GM23338 (cell line): ENCODE measurements at regions not wholly inside any gene's neighbourhood (a gene's known extent, or its start where the extent isn't known, plus 50 kb on each side); places are given as distances from the start of the nearest gene placed in this dataset.

Experiments
- ATAC-seq: fragments of 200-7000 bp; cut with Tn5 transposase; 3 replicates; pipeline ENCODE4 v1.9.1; 2020
- DNase-seq: peaks from one replicate; pipeline ENCODE4 v3.0.0-alpha.2; 2015; ENCODE audit warnings: low spot score
- H2AFZ ChIP-seq: fragments of 200-600 bp; sonication (generic); 2 replicates; pipeline ENCODE4 v1.8.0; 2016; ENCODE audit warnings: antibody characterized with exemption, mild to moderate bottlenecking, moderate library complexity
- H3F3A ChIP-seq: fragments of 200-600 bp; sonication (generic); replicated peaks from 2 replicates; pipeline ENCODE4 v1.8.0; 2017; ENCODE audit warnings: antibody characterized with exemption, mixed run types, low read depth
- H3K27ac ChIP-seq: fragments of 200-600 bp; sonication (generic); 2 replicates; pipeline ENCODE4 v1.6.1; 2016; ENCODE audit warnings: low read depth
- H3K27me3 ChIP-seq: fragments of 200-600 bp; sonication (generic); 2 replicates; pipeline ENCODE4 v1.8.0; 2016; ENCODE audit warnings: mild to moderate bottlenecking, mixed run types, moderate library complexity; ENCODE audit not compliant: insufficient read depth
- H3K36me3 ChIP-seq: fragments of 200-600 bp; sonication (generic); 2 replicates; pipeline ENCODE4 v1.8.0; 2016; ENCODE audit warnings: mild to moderate bottlenecking; ENCODE audit not compliant: insufficient read depth
- H3K4me1 ChIP-seq: fragments of 200-600 bp; sonication (generic); 2 replicates; pipeline ENCODE4 v1.8.0; 2016; ENCODE audit warnings: mild to moderate bottlenecking, moderate library complexity; ENCODE audit not compliant: insufficient read depth
- H3K4me2 ChIP-seq: fragments of 200-600 bp; sonication (generic); 2 replicates; pipeline ENCODE4 v1.7.1; 2017; ENCODE audit warnings: mixed run types
- H3K4me3 ChIP-seq: fragments of 200-600 bp; sonication (generic); 2 replicates; pipeline ENCODE4 v1.6.1; 2016; ENCODE audit warnings: mixed run types
- H3K79me2 ChIP-seq: fragments of 200-600 bp; sonication (generic); replicated peaks from 2 replicates; pipeline ENCODE4 v1.8.0; 2017; ENCODE audit warnings: mild to moderate bottlenecking; ENCODE audit not compliant: insufficient read depth
- H3K9me2 ChIP-seq: fragments of 200-600 bp; sonication (generic); 2 replicates; pipeline ENCODE4 v1.8.0; 2017; ENCODE audit not compliant: insufficient read depth
- H4K20me1 ChIP-seq: fragments of 200-600 bp; sonication (generic); replicated peaks from 2 replicates; pipeline ENCODE4 v1.8.0; 2017; ENCODE audit warnings: mild to moderate bottlenecking; ENCODE audit not compliant: insufficient read depth
- H3K27ac Mint-ChIP-seq: 2 replicates; pipeline ENCODE4 v1.8.0; 2020; ENCODE audit warnings: inconsistent platforms, mild to moderate bottlenecking, moderate library complexity, mixed read lengths
- H3K27me3 Mint-ChIP-seq: 3 replicates; pipeline ENCODE4 v1.8.0; 2022; ENCODE audit warnings: low read depth, mild to moderate bottlenecking, moderate library complexity, mixed read lengths, inconsistent platforms; ENCODE audit not compliant: insufficient read depth, poor library complexity
- H3K36me3 Mint-ChIP-seq: 3 replicates; pipeline ENCODE4 v1.8.0; 2021; ENCODE audit warnings: low read depth, mild to moderate bottlenecking, inconsistent platforms, moderate library complexity, mixed read lengths
- H3K4me1 Mint-ChIP-seq: 3 replicates; pipeline ENCODE4 v1.8.0; 2020; ENCODE audit warnings: mild to moderate bottlenecking, inconsistent platforms, mixed read lengths
- H3K4me3 Mint-ChIP-seq: 3 replicates; pipeline ENCODE4 v1.8.0; 2021; ENCODE audit warnings: moderate library complexity, mild to moderate bottlenecking, inconsistent platforms, mixed read lengths
- H3K9me3 Mint-ChIP-seq: 3 replicates; pipeline ENCODE4 v1.8.0; 2020; ENCODE audit warnings: moderate library complexity, mild to moderate bottlenecking, inconsistent platforms, mixed read lengths
- CREB1 ChIP-seq: fragments of 250-450 bp; sonication (Bioruptor Pico); IDR thresholded peaks from 2 replicates; pipeline ENCODE4 v1.5.0; 2020; ENCODE audit warnings: low read depth, mild to moderate bottlenecking, moderate library complexity
- CTCF ChIP-seq, 2 experiments: fragments of 200-600 bp in 1 of 2; sonication (generic) in 1 of 2; conservative IDR thresholded peaks; 2 replicates each; pipeline versions ENCODE4 v1.5.1 to v1.6.1; 2016 to 2017; ENCODE audit warnings: antibody characterized with exemption in 2 of 2, low read depth in 2 of 2, mild to moderate bottlenecking in 2 of 2, moderate library complexity in 1 of 2
- ETS1 ChIP-seq: IDR thresholded peaks from 2 replicates; pipeline ENCODE4 v1.6.1; 2016; ENCODE audit warnings: antibody characterized with exemption
- EZH2 ChIP-seq: fragments of 200-600 bp; sonication (generic); IDR thresholded peaks from one replicate; pipeline ENCODE4 v1.8.0; 2017; ENCODE audit warnings: antibody characterized with exemption, mild to moderate bottlenecking, low read depth; ENCODE audit not compliant: unreplicated experiment
- EZH2phosphoT487 ChIP-seq: fragments of 200-600 bp; sonication (generic); IDR thresholded peaks from one replicate; pipeline ENCODE4 v1.8.1; 2018; ENCODE audit warnings: antibody characterized with exemption; ENCODE audit not compliant: unreplicated experiment
- JUNB ChIP-seq: IDR thresholded peaks from one replicate; pipeline ENCODE4 v1.6.1; 2016; ENCODE audit warnings: antibody characterized with exemption; ENCODE audit not compliant: unreplicated experiment
- NANOG ChIP-seq: IDR thresholded peaks from 2 replicates; pipeline ENCODE4 v1.6.1; 2016; ENCODE audit warnings: antibody characterized with exemption, borderline replicate concordance
- POLR2AphosphoS5 ChIP-seq: IDR thresholded peaks from 2 replicates; pipeline ENCODE4 v1.6.1; 2016; ENCODE audit warnings: antibody characterized with exemption, low read depth
- REST ChIP-seq: IDR thresholded peaks from one replicate; pipeline ENCODE4 v1.6.1; 2018; ENCODE audit warnings: antibody characterized with exemption; ENCODE audit not compliant: unreplicated experiment
- STAT1 ChIP-seq: IDR thresholded peaks from one replicate; pipeline ENCODE4 v1.6.1; 2016; ENCODE audit warnings: antibody characterized with exemption; ENCODE audit not compliant: unreplicated experiment
- ZNF114 ChIP-seq: fragments of 250-450 bp; sonication (Bioruptor Pico); IDR thresholded peaks from 2 replicates; pipeline ENCODE4 v1.5.0; 2020; ENCODE audit warnings: mild to moderate bottlenecking, moderate library complexity
- ZNF331 ChIP-seq: fragments of 250-450 bp; sonication (Bioruptor Pico); IDR thresholded peaks from 2 replicates; pipeline ENCODE4 v1.5.0; 2020; ENCODE audit warnings: low read depth, mild to moderate bottlenecking, moderate library complexity
- ZNF462 ChIP-seq: fragments of 250-450 bp; sonication (Bioruptor Pico); IDR thresholded peaks from 2 replicates; pipeline ENCODE4 v1.5.0; 2020; ENCODE audit warnings: mild to moderate bottlenecking, moderate library complexity

- no peaks in the 10 kb centered on the region for H3K36me3 Mint-ChIP-seq
- TF ChIP-seq ZNF331 (no peak), JUNB (no peak), CTCF (conservative IDR thresholded peaks at IDR 0.05; ENCODE audit: low read depth in 2 of 2) (no peak), ETS1 (no peak), ZNF114 (CRISPR knock-in tag) (no peak), NANOG (no peak), REST (no peak), EZH2phosphoT487 (no peak), CREB1 (CRISPR knock-in tag) (no peak), EZH2 (no peak), STAT1 (no peak), POLR2AphosphoS5 (no peak), ZNF462 (no peak)
- H3K9me2 ChIP-seq: no peaks in the 10 kb centered on the region
- no peaks in the 10 kb centered on the region for H3K4me1 Mint-ChIP-seq
- no peaks in the 10 kb centered on the region for H3K27me3 ChIP-seq
- H3K27me3 Mint-ChIP-seq: no peaks in the 10 kb centered on the region
- no peaks in the 10 kb centered on the region for H3K9me3 Mint-ChIP-seq
- H3K36me3 ChIP-seq: no peaks in the 10 kb centered on the region
- no peak overlapping the region for H3K27ac Mint-ChIP-seq
- no peak overlapping the region for H3K4me2 ChIP-seq
- H4K20me1 ChIP-seq: no peaks in the 10 kb centered on the region
- no peak overlapping the region for H3K27ac ChIP-seq
- no peaks in the 10 kb centered on the region for H3K79me2 ChIP-seq
- H3K4me3 ChIP-seq: no peak overlapping the region
- no peak overlapping the region for H2AFZ ChIP-seq
- ATAC-seq (no peak), DNase-seq (no peak)
- H3K4me1 ChIP-seq: no peaks in the 10 kb centered on the region
- H3K4me3 Mint-ChIP-seq: no peak overlapping the region
- no peaks in the 10 kb centered on the region for H3F3A ChIP-seq
Observed at GRCh38 chr13:70950664-70951063, 842.4 kb upstream of the KLHL1 start.
